ENCODE measurements at regions not wholly inside any gene's neighbourhood (a gene's known extent, or its start where the extent isn't known, plus 50 kb on each side); places are given as distances from the start of the nearest gene placed in this dataset.
"Not testable (repeated sequence)": the region's sequence is repeated elsewhere in the genome, so short reads cannot be mapped to it uniquely, and the experiment has no call there.

DNA sequence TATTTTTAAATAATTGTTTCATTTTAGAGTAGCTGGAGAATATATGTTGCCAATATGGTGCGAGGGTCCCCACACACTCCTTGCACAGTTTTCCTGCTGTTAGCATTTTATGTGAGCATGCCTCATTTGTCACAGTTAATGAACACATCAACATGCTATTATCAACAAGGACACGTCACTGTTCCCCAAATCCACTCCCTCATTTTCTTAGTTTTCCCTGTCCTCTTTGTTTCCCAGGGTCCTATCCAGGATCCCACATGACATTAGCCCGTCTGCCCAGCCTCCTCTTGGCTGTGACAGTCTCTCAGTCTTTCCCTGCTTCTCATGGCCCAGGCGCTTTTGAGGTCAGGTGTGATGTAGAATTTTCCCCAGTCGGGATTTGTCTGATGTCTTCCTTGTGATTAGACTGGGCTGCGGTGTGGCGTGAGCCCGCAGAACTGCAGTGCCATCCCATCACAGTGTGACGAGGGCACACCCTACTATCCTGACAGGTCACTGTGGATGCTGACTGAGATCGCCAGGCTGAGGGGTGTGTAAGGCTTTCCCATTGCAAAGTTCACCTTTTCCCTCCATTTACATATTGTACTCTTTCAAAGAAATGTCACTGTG is 450.6 kb upstream of the B3GAT1 start:
- no peak for DNase-seq

DNA sequence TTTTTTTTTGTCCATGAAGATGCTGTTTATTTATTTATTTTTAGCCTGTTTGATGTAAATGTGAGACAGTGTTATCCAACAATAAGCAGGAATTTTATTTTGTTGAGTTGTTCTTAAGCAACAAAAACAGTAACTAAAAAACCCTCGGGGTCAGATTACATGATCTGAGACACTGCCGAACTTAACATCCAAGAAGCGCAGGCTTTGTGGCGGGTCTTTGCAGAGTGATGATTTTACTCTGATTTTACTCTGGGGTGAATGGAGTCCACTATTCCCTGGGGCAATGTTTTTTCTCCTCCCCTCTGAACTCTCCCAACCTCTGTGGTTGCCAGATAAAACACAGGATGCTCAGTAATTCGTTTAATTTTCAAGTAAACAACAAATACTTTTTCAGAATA is 450.1 kb upstream of the B3GAT1 start:
- DNase-seq, result no peak

DNA sequence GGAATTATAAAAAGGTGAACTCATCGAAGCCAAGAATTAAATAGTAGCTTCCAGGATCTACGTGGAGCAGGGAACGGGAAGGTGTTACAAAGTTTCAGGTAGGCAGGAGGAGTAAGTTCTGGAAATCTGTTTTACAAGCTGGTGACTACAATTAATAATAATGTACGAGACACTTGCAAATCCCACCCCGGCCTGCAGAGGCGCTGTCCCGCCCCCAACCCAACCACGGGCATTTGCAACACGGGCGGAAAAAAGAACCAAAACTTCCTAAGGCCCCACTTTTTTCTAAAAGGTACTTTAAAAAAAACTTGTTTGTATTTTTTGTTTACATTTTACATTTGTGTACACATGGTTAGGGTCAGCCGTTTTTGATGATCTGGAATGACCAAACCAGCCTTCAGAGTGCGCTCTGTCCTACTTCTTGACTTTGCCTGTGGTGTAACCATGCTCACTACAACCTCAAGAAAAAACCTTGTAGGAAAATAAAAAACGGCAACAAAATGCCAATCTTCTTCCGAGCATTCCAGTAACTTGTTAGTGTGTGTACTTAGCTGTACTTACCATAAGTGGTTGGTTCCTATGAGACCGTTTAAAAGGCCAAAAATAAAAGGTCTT is 449.6 kb upstream of the B3GAT1 start:
- no peak for DNase-seq

DNA sequence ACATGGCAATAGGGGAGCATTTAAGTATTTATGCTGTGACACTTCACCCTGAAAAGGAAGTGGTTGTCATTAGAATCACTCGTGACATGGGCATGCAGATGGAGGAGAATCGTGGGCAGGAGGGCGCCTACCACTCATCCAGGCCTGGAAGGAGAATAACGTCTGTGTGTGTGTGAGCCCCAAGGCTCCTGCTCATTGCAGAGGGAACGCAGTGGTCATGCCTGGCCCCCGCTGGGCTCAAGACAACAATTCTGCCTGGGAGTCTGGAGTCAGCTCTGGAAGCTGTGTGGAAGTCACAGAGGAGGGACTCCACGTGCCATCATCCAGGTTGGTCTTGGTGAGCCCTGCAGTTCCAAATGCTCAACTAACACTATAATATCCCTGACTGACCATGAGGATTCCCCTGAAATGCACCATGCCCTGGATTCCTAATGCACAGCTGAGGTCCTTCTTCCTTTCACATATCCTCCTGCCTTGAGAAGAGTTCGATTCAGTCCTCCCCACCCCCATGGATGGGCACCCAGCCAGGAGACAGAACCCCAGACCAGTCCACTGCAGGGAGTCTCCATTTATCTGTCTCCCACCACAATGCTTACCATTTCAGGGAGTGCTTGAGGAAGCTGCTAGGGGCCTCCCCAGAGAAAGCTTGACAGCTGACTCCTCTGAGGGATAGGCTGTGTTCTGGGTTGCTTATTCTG is 446.9 kb upstream of the B3GAT1 start:
- DNase-seq, result no peak

DNA sequence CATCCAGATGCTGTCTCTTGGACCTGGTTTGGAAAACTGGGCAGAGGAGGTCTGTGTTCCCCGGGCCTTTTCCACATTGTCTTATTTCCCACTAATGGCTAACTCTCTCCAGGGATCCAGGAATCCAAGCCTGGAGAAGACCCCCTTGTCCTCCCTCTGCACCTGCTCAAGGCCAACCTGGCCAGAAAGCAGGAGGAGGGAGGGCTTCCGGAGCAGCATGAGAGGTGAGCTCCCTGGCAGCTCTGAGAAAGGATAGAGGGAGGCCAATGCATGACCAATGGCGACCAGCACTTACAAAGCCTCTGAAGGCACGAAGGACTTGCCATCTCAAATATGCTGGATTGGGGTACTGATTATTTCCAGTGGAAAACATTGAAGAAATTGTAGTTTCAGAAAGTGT is 445.0 kb upstream of the B3GAT1 start:
- no peak for DNase-seq

DNA sequence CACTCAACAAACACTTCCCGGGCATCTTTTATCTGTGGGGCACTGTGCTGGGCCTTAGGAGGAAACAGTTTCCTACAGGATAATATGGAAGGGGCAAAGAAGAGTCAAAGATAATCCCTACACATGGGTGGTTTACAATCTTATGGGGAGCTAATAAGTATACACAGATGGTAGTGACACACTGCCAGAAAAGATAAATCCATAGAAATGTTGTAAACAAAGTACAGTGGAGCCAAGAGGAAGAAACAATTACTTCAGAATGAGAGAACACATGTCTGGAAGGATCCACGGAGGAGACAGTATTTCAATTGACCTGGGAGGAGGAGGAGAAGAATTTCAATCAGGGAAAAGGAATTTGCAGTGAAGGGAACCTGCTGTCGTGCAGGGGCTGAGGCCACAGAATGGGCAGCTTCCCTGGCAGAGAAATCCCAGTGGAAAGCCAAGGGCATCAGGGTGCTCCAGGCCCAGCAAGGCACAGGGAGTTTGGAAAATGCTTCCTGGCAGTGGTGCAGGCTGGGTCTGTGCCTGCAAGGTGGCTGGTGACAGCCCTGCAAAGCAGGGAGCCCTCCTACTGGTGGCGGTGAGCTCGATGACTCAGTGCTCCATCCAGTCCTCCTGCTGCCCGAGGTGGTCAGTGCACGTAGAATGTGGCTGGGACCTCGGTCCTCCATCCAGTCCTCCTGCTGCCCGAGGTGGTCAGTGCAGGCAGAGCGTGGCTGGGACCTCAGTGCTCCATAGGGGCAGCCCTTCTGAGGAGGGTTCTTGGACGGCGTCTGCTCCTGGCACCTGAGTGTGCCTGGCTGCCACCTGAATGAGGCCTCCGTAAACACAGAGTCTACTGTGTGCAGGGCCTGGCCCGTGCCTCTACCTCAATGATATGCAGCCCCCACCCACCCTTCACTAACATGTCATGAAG is 444.3 kb upstream of the B3GAT1 start:
- no peak for DNase-seq

DNA sequence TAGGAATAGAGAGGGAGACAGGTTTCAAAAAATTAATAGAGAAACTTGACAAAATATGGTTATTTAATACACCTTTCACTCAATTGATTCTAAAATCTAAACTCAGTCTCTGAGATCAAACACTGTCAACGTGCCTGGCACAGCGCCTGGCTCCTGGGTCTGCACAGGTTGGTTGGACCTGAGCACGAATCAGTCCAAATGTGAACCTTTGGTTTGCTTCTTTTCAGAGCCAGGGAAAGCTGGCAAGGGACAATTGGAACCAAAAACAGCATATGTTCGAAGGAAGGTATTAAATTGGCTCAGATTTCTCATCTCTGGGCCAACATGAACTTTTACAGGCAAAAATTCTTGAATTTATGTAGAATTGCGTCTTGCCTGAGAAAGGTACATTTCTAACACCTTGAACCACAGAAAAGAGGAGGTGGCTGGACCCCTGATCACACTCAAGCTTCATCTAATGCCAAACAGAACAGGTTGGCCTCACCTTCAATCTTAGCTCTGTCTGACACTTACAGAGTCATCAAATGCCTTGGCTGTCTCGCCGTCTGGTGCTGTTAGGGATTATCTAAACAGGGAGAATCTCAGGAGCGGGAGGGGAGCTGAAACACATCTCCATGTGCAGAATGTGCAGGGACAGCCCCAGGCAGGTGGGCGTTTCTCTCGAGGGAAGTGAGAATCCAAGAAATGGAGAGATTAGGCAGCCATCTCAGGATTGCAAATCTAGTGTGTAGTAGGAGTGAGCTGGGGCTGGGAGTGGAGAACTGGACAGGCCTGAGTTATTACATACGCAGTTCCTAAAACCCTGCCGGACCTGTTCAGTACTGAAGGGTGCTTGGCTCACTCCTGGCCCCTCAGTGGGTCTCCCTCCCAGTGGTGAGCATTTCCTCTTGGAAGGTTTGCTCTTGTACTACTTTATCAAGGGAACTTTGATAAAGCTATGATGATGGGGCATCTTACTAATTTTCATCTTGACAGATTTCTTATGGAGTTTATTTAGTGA is 442.2 kb upstream of the B3GAT1 start:
- no peak for DNase-seq

DNA sequence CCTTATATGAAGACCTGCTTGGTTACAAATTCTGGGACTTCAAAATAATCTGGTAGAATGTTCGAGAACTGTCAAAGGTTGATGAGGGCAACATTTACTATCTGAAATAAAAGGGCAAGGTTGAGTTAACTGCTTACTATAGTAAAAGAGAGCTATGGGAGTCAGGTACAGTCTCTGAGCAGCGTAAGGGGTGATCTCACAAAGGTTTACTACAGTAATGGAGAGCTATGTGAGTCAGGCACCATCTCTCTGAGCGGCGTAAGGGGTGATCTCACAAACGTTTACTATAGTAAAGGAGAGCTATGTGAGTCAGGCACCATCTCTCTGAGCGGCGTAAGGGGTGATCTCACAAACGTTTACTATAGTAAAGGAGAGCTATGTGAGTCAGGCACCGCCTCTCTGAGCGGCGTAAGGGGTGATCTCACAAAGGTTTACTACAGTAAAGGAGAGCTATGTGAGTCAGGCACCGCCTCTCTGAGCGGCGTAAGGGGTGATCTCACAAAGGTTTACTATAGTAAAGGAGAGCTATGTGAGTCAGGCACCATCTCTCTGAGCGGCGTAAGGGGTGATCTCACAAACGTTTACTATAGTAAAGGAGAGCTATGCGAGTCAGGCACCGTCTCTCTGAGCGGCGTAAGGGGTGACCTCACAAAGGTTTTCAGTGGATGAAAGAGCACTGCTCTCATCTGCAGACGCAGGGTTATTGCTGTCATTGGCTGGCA is 439.6 kb upstream of the B3GAT1 start:
- DNase-seq, result not testable (repeated sequence)

DNA sequence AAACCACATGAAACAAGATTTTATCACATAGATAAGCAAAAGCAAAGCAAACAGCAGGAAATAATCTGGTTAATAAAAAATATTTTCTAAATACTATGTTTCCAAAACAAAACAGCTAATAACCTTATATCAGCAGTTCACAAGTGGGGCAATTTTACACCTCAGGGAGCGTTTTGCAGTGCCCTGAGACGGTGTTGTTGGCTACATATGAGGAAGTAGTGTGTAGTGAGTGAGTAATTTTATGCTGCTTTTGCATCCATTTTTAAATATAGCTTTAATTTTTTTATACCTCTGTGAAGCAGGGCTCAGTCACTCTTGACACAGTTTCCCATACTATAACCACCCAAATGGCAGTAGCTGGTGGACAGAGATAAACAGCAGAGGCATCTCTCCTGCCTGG is 438.5 kb upstream of the B3GAT1 start:
- no peak for DNase-seq

DNA sequence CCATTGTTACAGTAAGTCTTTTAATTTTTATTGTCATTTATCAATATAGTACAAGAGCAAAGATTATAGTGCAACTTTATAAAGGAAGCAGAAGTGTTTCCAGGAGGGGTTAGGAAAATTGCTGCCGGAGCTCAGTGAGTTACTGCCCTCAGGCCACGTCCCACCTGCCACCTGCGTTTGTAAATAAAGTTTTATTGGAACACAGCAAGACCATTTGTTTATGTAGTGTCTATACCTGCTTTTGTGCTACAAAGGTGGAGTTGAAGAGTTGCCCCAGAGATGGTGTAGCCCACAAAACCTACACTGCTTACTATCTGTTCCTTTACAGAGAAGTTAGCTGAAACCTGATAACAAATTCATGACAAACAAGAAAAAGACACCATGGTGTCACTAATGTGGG is 437.8 kb upstream of the B3GAT1 start:
- DNase-seq, result no peak

DNA sequence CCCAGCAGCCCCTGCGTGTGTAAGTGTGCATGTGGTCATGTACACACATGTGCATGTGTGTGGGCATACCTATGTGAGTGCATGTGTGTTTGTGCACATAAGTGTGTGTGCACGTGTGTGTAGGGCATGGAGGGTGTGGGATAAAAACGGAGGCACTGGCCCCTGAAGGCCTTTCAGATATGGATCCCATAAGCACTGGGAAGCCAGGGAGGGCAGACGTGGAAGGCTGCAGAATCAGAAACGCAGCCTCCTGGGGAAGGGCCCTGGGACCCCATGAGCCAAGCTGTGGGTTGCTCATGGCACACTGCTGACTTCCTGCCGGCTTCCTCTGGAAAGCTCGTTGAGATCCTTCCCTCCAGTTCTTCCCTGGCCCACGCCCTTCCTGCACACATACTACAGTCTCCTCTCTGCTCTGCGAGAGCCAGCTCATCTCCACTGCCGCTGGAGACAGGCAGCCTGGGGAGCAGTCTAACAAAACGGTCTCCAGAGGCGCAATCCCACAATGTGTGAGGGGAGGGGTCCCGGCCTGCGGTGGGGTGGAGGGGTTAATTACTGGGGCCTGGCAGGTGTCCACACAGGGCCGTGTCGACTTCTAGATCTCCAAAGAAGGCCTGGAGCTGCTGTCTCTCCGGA is 435.2 kb upstream of the B3GAT1 start:
- DNase-seq, result no peak

DNA sequence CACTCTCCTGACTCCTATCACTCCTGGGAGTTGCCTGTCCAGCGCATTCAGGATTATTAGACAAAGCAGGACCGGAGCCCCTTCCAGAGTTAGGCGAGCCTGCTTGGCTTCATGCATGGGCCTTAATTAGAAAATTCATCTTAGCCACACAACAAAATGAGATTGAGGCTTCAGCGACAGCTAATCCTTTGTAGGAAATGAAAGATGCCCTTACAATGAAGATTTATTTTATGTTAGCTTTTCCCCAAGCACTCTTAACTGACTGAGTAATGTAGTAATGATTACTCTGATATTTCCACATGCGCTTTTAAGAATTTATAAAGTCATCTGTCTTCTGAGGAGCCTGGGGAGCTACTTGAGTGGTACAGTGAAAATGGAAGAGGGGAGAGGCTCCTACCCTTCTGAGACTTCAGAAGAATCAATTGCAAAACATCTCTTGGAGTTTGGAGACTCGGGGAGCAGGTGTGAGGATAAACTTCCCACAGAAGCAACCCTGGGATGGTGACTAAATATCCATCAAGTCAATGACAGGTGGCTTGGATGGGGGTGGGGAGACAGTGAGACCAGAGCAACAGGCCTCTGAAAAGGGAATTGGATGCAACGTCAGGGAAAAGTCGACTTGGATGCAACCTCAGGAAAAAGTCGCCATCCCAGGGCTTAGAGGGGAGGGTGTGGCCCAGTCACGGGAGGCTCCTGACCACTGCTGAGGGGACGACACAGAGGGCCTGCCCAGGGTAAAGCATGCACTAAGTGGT is 434.5 kb upstream of the B3GAT1 start:
- no peak for DNase-seq

DNA sequence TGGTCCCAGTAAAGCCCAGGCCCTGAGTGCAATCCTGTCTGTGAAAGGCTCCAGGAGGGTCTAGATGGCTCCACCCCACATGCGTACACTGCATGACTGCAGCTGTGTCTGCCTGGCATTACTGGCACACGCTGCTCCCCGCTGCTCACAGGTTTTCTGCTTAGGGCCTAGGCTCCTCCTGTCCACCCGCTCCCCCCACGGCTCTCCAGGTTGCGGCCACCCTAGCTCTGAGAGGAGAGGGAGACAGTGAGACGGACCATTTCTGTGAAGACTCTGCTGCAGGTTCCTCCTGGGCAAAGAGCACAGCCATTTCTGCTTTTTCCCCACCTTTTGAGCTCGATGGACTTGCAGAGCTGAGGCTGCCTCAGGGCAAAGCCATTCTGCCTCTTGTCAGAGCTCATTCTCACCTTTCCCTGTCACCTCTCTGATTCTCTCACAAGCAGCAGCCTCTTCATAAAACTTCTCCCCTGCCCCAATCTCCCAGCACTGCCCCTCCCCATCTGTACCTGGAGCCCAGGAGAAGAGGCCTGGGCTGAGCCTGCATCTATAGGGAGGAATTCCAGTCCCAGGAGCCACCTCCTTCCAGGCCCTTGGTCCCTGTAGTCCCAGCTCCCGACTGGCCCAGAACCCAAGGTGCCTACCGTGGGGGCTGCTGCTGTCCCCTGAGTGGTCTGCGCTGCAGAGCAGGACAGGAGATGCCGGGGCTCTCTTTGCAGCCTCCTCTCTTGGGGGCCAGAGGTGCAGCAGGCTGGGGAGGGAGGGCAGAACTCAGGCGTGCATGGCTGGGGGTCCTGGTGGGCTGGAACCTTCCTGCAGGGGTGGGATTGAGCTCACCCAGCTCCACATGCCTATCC is 433.7 kb upstream of the B3GAT1 start:
- no peak for DNase-seq

DNA sequence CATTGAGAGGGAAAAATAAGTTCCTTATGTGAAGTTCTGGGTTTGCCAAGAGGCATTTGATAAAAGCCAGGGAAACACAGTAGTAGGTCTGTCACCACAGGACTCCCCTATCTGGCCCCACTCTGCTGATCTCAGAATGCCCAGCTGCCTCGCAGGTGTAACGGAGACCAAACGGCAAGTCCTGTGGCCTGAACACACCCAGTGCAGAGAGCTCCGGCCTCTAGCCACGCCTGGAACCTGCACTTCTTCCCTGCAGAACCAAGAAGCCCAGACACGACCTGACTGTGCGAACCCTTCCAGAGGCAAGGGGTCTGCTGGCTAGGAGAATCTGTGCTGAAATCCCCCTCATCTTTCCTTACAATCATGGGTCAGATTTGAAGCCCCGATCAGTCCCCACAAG is 432.8 kb upstream of the B3GAT1 start:
- DNase-seq, result no peak

DNA sequence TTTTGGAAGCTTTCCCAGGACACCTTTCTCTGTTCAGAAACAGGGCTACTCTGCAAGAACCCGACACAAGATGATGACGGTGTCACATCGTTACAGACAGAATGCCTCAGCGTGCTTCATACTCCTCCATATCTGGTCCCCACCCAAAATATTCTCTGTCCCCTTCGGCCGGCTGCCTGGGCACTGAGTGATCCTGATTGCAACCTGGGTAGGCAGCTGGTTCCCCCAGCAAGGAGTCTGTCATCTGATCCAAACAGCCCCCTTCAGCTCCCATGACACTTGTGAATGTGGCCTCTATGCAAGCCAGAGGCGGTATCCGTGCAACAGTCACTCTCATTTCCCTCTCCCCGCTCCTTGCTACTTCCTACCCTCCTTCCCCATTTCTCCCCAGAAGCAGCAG is 431.7 kb upstream of the B3GAT1 start:
- DNase-seq, result no peak

DNA sequence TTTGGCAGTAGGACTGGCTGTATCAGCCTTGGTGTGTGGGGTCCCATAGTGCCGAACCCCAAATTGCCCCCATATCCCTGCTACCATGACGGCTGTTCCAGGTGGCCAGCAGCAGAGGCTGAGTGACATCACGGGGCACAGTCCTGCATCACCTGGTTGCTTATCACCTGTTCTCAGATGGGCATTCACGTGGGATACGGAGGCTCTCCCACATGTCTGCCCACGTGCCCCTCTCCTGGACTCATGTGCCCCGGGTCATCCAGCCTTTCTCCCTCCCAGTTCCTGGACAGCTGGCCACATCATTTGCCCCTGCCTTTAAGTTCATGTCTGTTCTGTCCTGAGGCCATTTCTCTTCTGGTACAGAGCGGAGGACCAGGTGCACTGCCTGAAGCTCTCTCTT is 431.0 kb upstream of the B3GAT1 start:
- no peak for DNase-seq

DNA sequence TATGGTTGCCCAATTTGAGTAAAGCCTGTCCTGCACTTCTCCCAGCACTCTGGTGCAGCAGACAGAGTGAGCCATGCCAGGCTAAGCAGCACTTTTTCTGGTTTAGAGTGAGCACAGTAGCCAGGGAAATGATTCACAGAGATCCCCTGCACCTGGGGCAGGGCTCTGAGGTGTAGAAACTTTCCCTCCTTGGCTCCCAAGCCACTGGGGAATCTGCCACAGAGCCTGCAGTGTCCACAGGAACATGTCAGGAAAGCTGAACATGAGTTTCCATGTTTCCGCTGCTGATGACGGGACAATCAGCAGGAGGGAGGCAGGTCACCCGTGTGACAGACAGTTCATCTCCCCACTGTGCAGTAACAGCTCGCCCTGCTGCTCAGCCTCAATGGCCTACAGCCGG is 429.9 kb upstream of the B3GAT1 start:
- no peak for DNase-seq

DNA sequence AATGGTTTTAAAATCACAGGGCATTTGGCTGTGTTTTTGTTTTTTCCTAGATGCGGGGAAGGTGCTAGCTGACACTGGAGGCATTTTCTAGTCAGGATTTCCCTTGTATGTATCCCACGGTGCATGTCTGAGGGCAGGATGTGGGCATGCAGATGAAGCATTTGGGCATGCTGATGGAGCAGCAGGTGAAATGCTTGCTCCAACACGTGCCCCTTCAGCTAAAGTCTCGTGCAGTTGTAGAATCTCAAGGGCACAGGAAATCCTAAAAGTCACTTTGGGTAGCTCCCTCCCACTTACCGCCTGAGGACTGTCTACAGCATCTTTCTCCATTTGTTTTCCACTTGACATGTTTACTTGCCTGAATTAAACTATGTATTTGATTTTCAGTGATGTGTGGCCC is 429.4 kb upstream of the B3GAT1 start:
- DNase-seq, result no peak

DNA sequence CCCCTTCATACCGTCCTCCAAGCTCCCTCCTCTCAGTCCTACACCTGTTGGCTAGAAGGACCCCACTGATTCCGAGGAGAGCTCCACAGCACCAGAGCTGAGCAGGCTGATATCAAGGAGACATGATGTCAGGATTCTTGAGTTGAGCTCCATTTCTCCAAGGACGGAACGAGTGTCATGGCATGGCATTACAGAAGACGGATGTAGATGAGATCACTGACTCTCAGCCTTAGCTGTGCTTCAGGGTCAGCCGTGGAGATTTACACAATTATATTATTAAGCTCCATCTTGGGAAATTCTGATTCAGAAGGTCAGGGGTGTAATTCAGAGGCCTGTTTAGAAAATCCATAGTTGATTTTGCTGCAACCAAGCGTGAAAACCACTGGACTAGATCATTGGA is 428.9 kb upstream of the B3GAT1 start:
- DNase-seq, result no peak

Data from NCI-H2171 (cell line).